Activated naive CD4-positive, alpha-beta T cell treated with anti-CD3 and anti-CD28 coated beads, Interleukin-2, amount 10 ng/mL, durations not matched to agents 7 days and 5 days (primary cell): ENCODE measurements at regions not wholly inside any gene's neighbourhood (a gene's known extent, or its start where the extent isn't known, plus 50 kb on each side); places are given as distances from the start of the nearest gene placed in this dataset.
"Not testable (repeated sequence)": the region's sequence is repeated elsewhere in the genome, so short reads cannot be mapped to it uniquely, and the experiment has no call there.

ENCODE experiments used
- CTCF ChIA-PET: fragments of 350-600 bp; sonication (Branson Sonifier 250); formaldehyde crosslinking; loops from one replicate; lab custom pipeline; 2021; ENCODE audit warnings: antibody characterized with exemption; lab: Charles Lee
- DNase-seq: peaks from one replicate; pipeline ENCODE4 v3.0.0-alpha.2; 2020
- H3K27ac Mint-ChIP-seq: one replicate; pipeline ENCODE4 v1.8.0; 2021; ENCODE audit warnings: mild to moderate bottlenecking, moderate library complexity, mixed read lengths
- H3K27me3 Mint-ChIP-seq: one replicate; pipeline ENCODE4 v1.8.0; 2021; ENCODE audit warnings: mild to moderate bottlenecking, mixed read lengths
- H3K36me3 Mint-ChIP-seq: one replicate; pipeline ENCODE4 v1.8.0; 2021; ENCODE audit warnings: mixed read lengths
- H3K4me1 Mint-ChIP-seq: one replicate; pipeline ENCODE4 v1.8.0; 2021; ENCODE audit warnings: mixed read lengths
- H3K4me3 Mint-ChIP-seq: one replicate; pipeline ENCODE4 v1.8.0; 2021; ENCODE audit warnings: mild to moderate bottlenecking, moderate library complexity, mixed read lengths
- H3K9me3 Mint-ChIP-seq: one replicate; pipeline ENCODE4 v1.8.0; 2021; ENCODE audit warnings: mixed read lengths

- H3K27me3 Mint-ChIP-seq: no peaks in the 10 kb centered on the region
- no peaks in the 10 kb centered on the region for H3K4me1 Mint-ChIP-seq
- DNase-seq: no peak
- CTCF ChIA-PET: no interaction called here
- H3K9me3 Mint-ChIP-seq: peaks cover 11% of the 10 kb centered on the region
- H3K27ac Mint-ChIP-seq: no peak overlapping the region
- no peak overlapping the region for H3K4me3 Mint-ChIP-seq
- no peaks in the 10 kb centered on the region for H3K36me3 Mint-ChIP-seq
These were observed 583.8 kb upstream of the NECTIN3 start for GRCh38 chr3:110487840-110488239.

- Mint-ChIP-seq H3K27ac (no peak overlapping the region), H3K36me3 (no peaks in the 10 kb centered on the region), H3K9me3 (peaks cover 8% of the 10 kb centered on the region), H3K4me1 (no peaks in the 10 kb centered on the region), H3K27me3 (no peaks in the 10 kb centered on the region), H3K4me3 (no peak overlapping the region)
- DNase-seq: no peak
- CTCF ChIA-PET: no interaction called here
These were observed 580.2 kb upstream of the NECTIN3 start for GRCh38 chr3:110491413-110491812.

- no peak for DNase-seq
- Mint-ChIP-seq H3K27me3 (no peaks in the 10 kb centered on the region), H3K4me1 (no peaks in the 10 kb centered on the region), H3K4me3 (no peak overlapping the region), H3K27ac (no peak overlapping the region), H3K36me3 (no peaks in the 10 kb centered on the region), H3K9me3 (peaks cover 1% of the 10 kb centered on the region)
- CTCF ChIA-PET: no interaction called here
These were observed 578.7 kb upstream of the NECTIN3 start for GRCh38 chr3:110492876-110493275.

- CTCF ChIA-PET: no interaction called here
- Mint-ChIP-seq H3K27ac (no peak overlapping the region), H3K4me1 (no peaks in the 10 kb centered on the region)
These were observed 578.1 kb upstream of the NECTIN3 start for GRCh38 chr3:110493438-110494092.

GRCh38 chr3:110494093-110494490, 577.5 kb upstream of the NECTIN3 start:
- CTCF ChIA-PET: no interaction called here
- no peak overlapping the region for H3K4me3 Mint-ChIP-seq
- H3K36me3 Mint-ChIP-seq: no peaks in the 10 kb centered on the region
- no peak for DNase-seq
- H3K9me3 Mint-ChIP-seq: no peaks in the 10 kb centered on the region
- H3K27ac Mint-ChIP-seq: no peak overlapping the region
- no peaks in the 10 kb centered on the region for H3K4me1 Mint-ChIP-seq
- no peaks in the 10 kb centered on the region for H3K27me3 Mint-ChIP-seq

More at GRCh38 chr3:110493438-110494092, 578.1 kb upstream of the NECTIN3 start:
- no peaks in the 10 kb centered on the region for H3K36me3 Mint-ChIP-seq
- H3K9me3 Mint-ChIP-seq: no peaks in the 10 kb centered on the region
- DNase-seq: no peak
- H3K4me3 Mint-ChIP-seq: no peak overlapping the region
- H3K27me3 Mint-ChIP-seq: no peaks in the 10 kb centered on the region

- Mint-ChIP-seq H3K9me3 (no peaks in the 10 kb centered on the region), H3K4me3 (no peak overlapping the region), H3K27me3 (no peaks in the 10 kb centered on the region), H3K4me1 (no peaks in the 10 kb centered on the region), H3K27ac (no peak overlapping the region), H3K36me3 (no peaks in the 10 kb centered on the region)
- no peak for DNase-seq
- CTCF ChIA-PET: no interaction called here
These were observed 576.9 kb upstream of the NECTIN3 start for GRCh38 chr3:110494728-110495127.

- CTCF ChIA-PET: no interaction called here
- H3K4me3 Mint-ChIP-seq: no peak overlapping the region
These were observed 576.3 kb upstream of the NECTIN3 start for GRCh38 chr3:110495201-110495927.

GRCh38 chr3:110504401-110504800, 567.2 kb upstream of the NECTIN3 start:
- Mint-ChIP-seq H3K27me3 (no peaks in the 10 kb centered on the region), H3K4me3 (no peak overlapping the region), H3K4me1 (no peaks in the 10 kb centered on the region), H3K9me3 (peaks cover 3% of the 10 kb centered on the region), H3K36me3 (no peaks in the 10 kb centered on the region), H3K27ac (no peak overlapping the region)
- DNase-seq: no peak
- CTCF ChIA-PET: no interaction called here

More at GRCh38 chr3:110495201-110495927, 576.3 kb upstream of the NECTIN3 start:
- no peaks in the 10 kb centered on the region for H3K9me3 Mint-ChIP-seq
- no peaks in the 10 kb centered on the region for H3K36me3 Mint-ChIP-seq
- no peak overlapping the region for H3K27ac Mint-ChIP-seq
- H3K4me1 Mint-ChIP-seq: no peaks in the 10 kb centered on the region
- no peak for DNase-seq
- no peaks in the 10 kb centered on the region for H3K27me3 Mint-ChIP-seq

GRCh38 chr3:110504901-110505300, 566.7 kb upstream of the NECTIN3 start:
- H3K4me3 Mint-ChIP-seq: no peak overlapping the region
- no peak overlapping the region for H3K27ac Mint-ChIP-seq
- DNase-seq: no peak
- no peaks in the 10 kb centered on the region for H3K27me3 Mint-ChIP-seq
- CTCF ChIA-PET: interaction anchor here (0.6 kb wide), 1 partner anchor 354 kb away, joined by 3 read pairs; no protein-coding TSS in a partner anchor
- H3K36me3 Mint-ChIP-seq: no peaks in the 10 kb centered on the region
- H3K4me1 Mint-ChIP-seq: no peaks in the 10 kb centered on the region
- peaks cover 3% of the 10 kb centered on the region for H3K9me3 Mint-ChIP-seq

- CTCF ChIA-PET: no interaction called here
- Mint-ChIP-seq H3K27me3 (no peaks in the 10 kb centered on the region), H3K4me1 (no peaks in the 10 kb centered on the region), H3K36me3 (no peaks in the 10 kb centered on the region), H3K4me3 (no peak overlapping the region), H3K9me3 (peaks cover 3% of the 10 kb centered on the region), H3K27ac (no peak overlapping the region)
- DNase-seq: no peak
These were observed 564.7 kb upstream of the NECTIN3 start for GRCh38 chr3:110506890-110507289.

- H3K27me3 Mint-ChIP-seq, H3K27ac Mint-ChIP-seq, H3K4me3 Mint-ChIP-seq, H3K36me3 Mint-ChIP-seq, CTCF ChIA-PET, DNase-seq, H3K4me1 Mint-ChIP-seq, H3K9me3 Mint-ChIP-seq: not testable (repeated sequence)
These were observed 564.0 kb upstream of the NECTIN3 start for GRCh38 chr3:110507570-110507969.

- H3K27me3 Mint-ChIP-seq: no peaks in the 10 kb centered on the region
- H3K9me3 Mint-ChIP-seq: no peaks in the 10 kb centered on the region
- CTCF ChIA-PET: no interaction called here
- H3K36me3 Mint-ChIP-seq: no peaks in the 10 kb centered on the region
- H3K4me3 Mint-ChIP-seq: no peak overlapping the region
- H3K27ac Mint-ChIP-seq: no peak overlapping the region
- DNase-seq: no peak
- H3K4me1 Mint-ChIP-seq: no peaks in the 10 kb centered on the region
These were observed 558.7 kb upstream of the NECTIN3 start for GRCh38 chr3:110512961-110513360.

- CTCF ChIA-PET: no interaction called here
These were observed 553.6 kb upstream of the NECTIN3 start for GRCh38 chr3:110518031-110518430.

GRCh38 chr3:110519071-110519470, 552.5 kb upstream of the NECTIN3 start:
- H3K4me1 Mint-ChIP-seq: no peaks in the 10 kb centered on the region
- no peaks in the 10 kb centered on the region for H3K9me3 Mint-ChIP-seq
- no peak overlapping the region for H3K4me3 Mint-ChIP-seq
- DNase-seq: no peak
- H3K36me3 Mint-ChIP-seq: no peaks in the 10 kb centered on the region
- CTCF ChIA-PET: no interaction called here
- H3K27ac Mint-ChIP-seq: no peak overlapping the region
- no peaks in the 10 kb centered on the region for H3K27me3 Mint-ChIP-seq

More at GRCh38 chr3:110518031-110518430, 553.6 kb upstream of the NECTIN3 start:
- Mint-ChIP-seq H3K4me3 (no peak overlapping the region), H3K27me3 (no peaks in the 10 kb centered on the region), H3K36me3 (no peaks in the 10 kb centered on the region), H3K4me1 (no peaks in the 10 kb centered on the region), H3K9me3 (no peaks in the 10 kb centered on the region), H3K27ac (no peak overlapping the region)
- DNase-seq: no peak

GRCh38 chr3:110521019-110521418, 550.6 kb upstream of the NECTIN3 start:
- CTCF ChIA-PET: no interaction called here
- H3K9me3 Mint-ChIP-seq: no peaks in the 10 kb centered on the region
- H3K36me3 Mint-ChIP-seq: no peaks in the 10 kb centered on the region
- H3K4me1 Mint-ChIP-seq: no peaks in the 10 kb centered on the region
- H3K27ac Mint-ChIP-seq: no peak overlapping the region
- H3K27me3 Mint-ChIP-seq: no peaks in the 10 kb centered on the region
- H3K4me3 Mint-ChIP-seq: no peak overlapping the region
- no peak for DNase-seq
